Ectodermal cell (in vitro differentiated cells): ENCODE measurements at regions not wholly inside any gene's neighbourhood (a gene's known extent, or its start where the extent isn't known, plus 50 kb on each side); places are given as distances from the start of the nearest gene placed in this dataset.
"Not testable (repeated sequence)": the region's sequence is repeated elsewhere in the genome, so short reads cannot be mapped to it uniquely, and the experiment has no call there.

ENCODE experiments used
- H3K27ac ChIP-seq: 2 replicates; pipeline ENCODE4 v1.7.0; 2013; ENCODE audit warnings: mild to moderate bottlenecking, low read depth, low read length; ENCODE audit not compliant: insufficient read depth, poor library complexity, severe bottlenecking
- H3K27me3 ChIP-seq: 2 replicates; pipeline ENCODE4 v1.7.0; 2013; ENCODE audit warnings: mild to moderate bottlenecking, low read length; ENCODE audit not compliant: insufficient read depth, control insufficient read depth, poor library complexity, severe bottlenecking
- H3K36me3 ChIP-seq: one replicate; pipeline ENCODE4 v1.7.0; 2013; ENCODE audit warnings: low read length; ENCODE audit not compliant: control insufficient read depth, insufficient read depth
- H3K4me1 ChIP-seq: one replicate; pipeline ENCODE4 v1.7.0; 2013; ENCODE audit warnings: low read length; ENCODE audit not compliant: control insufficient read depth, insufficient read depth
- H3K4me3 ChIP-seq: 2 replicates; pipeline ENCODE4 v1.7.0; 2013; ENCODE audit warnings: low read depth, low read length, control low read depth; ENCODE audit not compliant: insufficient read depth
- H3K9me3 ChIP-seq: 2 replicates; pipeline ENCODE4 v1.7.0; 2013; ENCODE audit warnings: mild to moderate bottlenecking, low read length, moderate library complexity; ENCODE audit not compliant: control insufficient read depth
- WGBS, 2 experiments: methylation state at CpG; one replicate each; pipeline ENCODE4 v1.1.7; 2013; ENCODE audit warnings: missing lambda C conversion rate in 2 of 2; 5-methylcytosine and 5-hydroxymethylcytosine counted together

GRCh38 chr13:90592943-90593342 lies 754.5 kb upstream of the MIR17HG start:
- Histone ChIP-seq H3K4me1 (no peaks in the 10 kb centered on the region), H3K4me3 (no peak overlapping the region), H3K27ac (no peak overlapping the region), H3K27me3 (no peaks in the 10 kb centered on the region), H3K9me3 (peaks cover 3% of the 10 kb centered on the region), H3K36me3 (no peaks in the 10 kb centered on the region)
- no CpG with 5 or more reads among the region's 1 CpG for WGBS, 2 experiments

- Histone ChIP-seq H3K36me3 (no peaks in the 10 kb centered on the region), H3K27me3 (no peaks in the 10 kb centered on the region), H3K27ac (no peak overlapping the region), H3K4me3 (no peak overlapping the region), H3K9me3 (peaks cover 3% of the 10 kb centered on the region), H3K4me1 (no peaks in the 10 kb centered on the region)
- WGBS, 2 experiments = no CpG with 5 or more reads among the region's 1 CpG
Measured at GRCh38 chr13:90594681-90595080, 752.8 kb upstream of the MIR17HG start.

GRCh38 chr13:90605664-90606063 lies 741.8 kb upstream of the MIR17HG start:
- whole genome bisulfite sequencing, 2 experiments = no CpG with 5 or more reads among the region's 1 CpG

DNA sequence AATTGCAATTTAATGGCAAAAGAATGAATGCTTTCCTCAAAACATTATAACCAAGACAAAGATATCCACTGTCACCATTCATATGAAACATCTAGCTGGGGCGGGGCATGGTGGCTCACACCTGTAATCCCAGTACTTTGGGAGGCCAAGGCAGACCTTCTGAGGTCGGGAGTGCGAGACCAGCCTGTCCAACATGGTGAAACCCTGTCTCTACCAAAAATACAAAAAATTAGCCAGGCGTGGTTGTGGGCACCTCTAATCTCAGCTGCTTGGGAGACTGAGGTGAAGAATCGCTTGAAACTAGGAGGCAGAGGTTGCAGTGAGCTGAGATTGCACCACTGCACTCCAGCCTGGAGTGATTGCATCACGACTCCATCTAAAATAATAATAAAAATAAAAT lies 740.6 kb upstream of the MIR17HG start:
- H3K27ac ChIP-seq, H3K4me1 ChIP-seq, H3K9me3 ChIP-seq, H3K4me3 ChIP-seq, H3K36me3 ChIP-seq, H3K27me3 ChIP-seq: not testable (repeated sequence)
- WGBS, 2 experiments = 96% methylated on average over 5 of the region's 6 CpGs

More at GRCh38 chr13:90605664-90606063, 741.8 kb upstream of the MIR17HG start:
- no peaks in the 10 kb centered on the region for H3K9me3 ChIP-seq
- H3K4me3 ChIP-seq = no peak overlapping the region
- H3K27ac ChIP-seq = no peak overlapping the region
- H3K36me3 ChIP-seq = no peaks in the 10 kb centered on the region
- H3K27me3 ChIP-seq = no peaks in the 10 kb centered on the region
- H3K4me1 ChIP-seq = no peaks in the 10 kb centered on the region

DNA sequence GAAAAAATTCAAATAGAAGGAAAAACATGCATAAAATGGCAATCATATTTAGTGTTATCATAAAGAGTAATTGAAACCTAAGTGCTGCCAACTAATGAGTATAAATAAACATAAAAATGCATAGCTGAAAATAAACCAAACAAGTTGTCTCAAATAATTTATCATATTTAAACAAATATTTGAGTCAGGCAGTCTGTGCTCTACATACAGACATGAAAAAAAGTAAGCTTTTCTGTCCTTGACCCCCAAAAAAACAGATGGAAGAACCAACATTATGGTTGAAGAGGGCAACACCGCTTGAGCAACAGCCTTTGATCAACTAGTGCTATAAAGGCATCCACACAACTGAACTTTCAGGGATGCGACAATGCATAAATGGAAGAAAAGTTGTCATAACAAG lies 735.1 kb upstream of the MIR17HG start:
- Histone ChIP-seq H3K9me3 (no peaks in the 10 kb centered on the region), H3K4me1 (no peaks in the 10 kb centered on the region), H3K27ac (no peak overlapping the region), H3K4me3 (no peak overlapping the region), H3K27me3 (no peaks in the 10 kb centered on the region), H3K36me3 (no peaks in the 10 kb centered on the region)
- WGBS, 2 experiments = 97% methylated on average over 2 of the region's 2 CpGs

DNA sequence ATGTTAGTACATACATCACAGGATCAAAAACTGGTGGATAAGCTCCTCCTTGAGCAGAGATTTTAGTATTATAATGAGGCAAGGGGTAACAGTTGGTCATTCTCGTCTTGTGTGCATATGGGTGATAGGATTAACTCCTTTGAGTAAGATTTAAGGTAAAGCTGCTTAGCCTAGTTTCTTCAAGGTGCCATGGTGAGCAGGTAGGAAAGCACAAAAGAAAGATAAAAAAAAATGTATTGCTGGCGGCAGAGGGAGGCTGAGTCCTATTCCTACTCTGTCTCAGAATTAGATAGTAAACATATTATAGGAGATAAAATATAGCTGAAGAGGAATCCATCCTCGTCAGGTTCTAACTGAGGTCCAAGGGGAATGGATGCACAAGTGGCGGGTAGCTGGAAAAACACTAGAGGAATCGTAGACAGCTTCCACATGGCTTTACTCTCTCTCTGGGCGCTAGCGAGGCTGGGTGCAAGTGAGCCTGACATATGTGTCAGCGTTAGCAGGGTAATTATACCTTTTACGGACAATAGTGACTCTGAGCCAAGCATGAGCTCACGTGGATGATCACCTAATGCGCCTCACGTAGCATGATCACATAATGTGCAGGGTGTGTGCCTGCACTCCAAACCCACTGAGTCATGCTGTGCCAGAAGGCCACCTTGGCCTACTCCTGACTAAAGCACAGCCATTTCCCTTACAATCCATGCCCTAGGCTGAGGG lies 734.3 kb upstream of the MIR17HG start:
- Histone ChIP-seq H3K36me3 (no peaks in the 10 kb centered on the region), H3K27ac (no peak overlapping the region), H3K9me3 (no peaks in the 10 kb centered on the region), H3K4me3 (no peak overlapping the region), H3K27me3 (no peaks in the 10 kb centered on the region), H3K4me1 (no peaks in the 10 kb centered on the region)
- WGBS, 2 experiments = 95% methylated on average over 11 to 12 of the region's 12 CpGs

- 93 to 95% methylated on average over 6 of the region's 6 CpGs for WGBS, 2 experiments
- H3K4me1 ChIP-seq = no peaks in the 10 kb centered on the region
Measured at GRCh38 chr13:90615236-90615635, 732.3 kb upstream of the MIR17HG start.

DNA sequence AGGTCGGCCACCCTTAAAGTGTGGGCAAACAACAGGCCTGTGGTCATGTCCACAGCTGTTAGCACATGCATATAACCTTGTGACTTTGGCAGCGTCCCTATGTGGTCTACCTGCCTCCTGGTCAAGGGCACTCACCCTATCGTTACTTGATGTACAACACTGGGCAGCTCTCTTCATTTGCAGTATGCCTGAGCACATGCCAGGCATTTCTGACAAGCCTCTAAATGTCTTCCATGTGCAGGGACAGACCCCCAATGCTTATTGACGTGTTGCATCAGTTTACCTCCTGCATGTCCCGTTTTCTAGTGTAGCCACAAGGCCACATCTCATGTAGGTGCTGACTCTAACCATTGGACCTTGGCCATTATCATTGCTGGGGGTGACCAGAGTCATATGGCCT lies 731.7 kb upstream of the MIR17HG start:
- Histone ChIP-seq H3K36me3 (no peaks in the 10 kb centered on the region), H3K27me3 (no peaks in the 10 kb centered on the region), H3K27ac (no peak overlapping the region), H3K4me1 (no peaks in the 10 kb centered on the region), H3K4me3 (no peak overlapping the region), H3K9me3 (no peaks in the 10 kb centered on the region)
- WGBS, 2 experiments = 90 to 95% methylated on average over 5 of the region's 5 CpGs

More at GRCh38 chr13:90615236-90615635, 732.3 kb upstream of the MIR17HG start:
- Histone ChIP-seq H3K27me3 (no peaks in the 10 kb centered on the region), H3K9me3 (no peaks in the 10 kb centered on the region), H3K36me3 (no peaks in the 10 kb centered on the region), H3K4me3 (no peak overlapping the region), H3K27ac (no peak overlapping the region)

DNA sequence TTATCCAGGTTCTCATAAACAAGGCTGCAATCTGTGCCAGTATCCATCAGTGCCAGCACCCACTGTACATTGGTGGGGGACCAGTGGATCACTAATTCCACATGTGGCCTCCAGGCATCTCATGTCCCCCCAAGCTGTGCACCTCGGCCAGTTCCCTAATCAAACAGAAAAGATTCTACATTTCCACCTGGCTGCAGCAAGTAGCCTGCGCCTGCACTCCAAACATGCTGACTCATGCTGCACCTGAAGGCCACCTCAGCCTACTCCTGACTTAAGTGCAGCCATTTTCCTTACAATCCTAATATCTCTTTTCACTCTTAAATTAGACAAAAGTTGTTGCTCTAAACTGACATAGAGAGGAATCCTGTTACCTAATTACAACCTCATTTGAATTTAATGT lies 729.4 kb upstream of the MIR17HG start:
- H3K27me3 ChIP-seq = no peaks in the 10 kb centered on the region
- H3K9me3 ChIP-seq = no peaks in the 10 kb centered on the region
- H3K27ac ChIP-seq = no peak overlapping the region
- H3K4me3 ChIP-seq = no peak overlapping the region
- 90 to 95% methylated on average over 2 of the region's 2 CpGs for WGBS, 2 experiments
- no peaks in the 10 kb centered on the region for H3K36me3 ChIP-seq
- H3K4me1 ChIP-seq = no peaks in the 10 kb centered on the region

GRCh38 chr13:90622541-90622940 lies 724.9 kb upstream of the MIR17HG start:
- Histone ChIP-seq H3K36me3 (no peaks in the 10 kb centered on the region), H3K9me3 (no peaks in the 10 kb centered on the region), H3K27me3 (no peaks in the 10 kb centered on the region), H3K4me1 (no peaks in the 10 kb centered on the region), H3K4me3 (no peak overlapping the region), H3K27ac (no peak overlapping the region)
- 96% methylated on average over 1 of the region's 1 CpG for WGBS, 2 experiments
